Immature natural killer cell (primary cell): ENCODE measurements at regions not wholly inside any gene's neighbourhood (a gene's known extent, or its start where the extent isn't known, plus 50 kb on each side); places are given as distances from the start of the nearest gene placed in this dataset.

Experiments
- DNase-seq, 3 donors: peaks; one replicate each; pipeline ENCODE4 v3.0.0; 2022; ENCODE audit warnings: mixed read lengths in 1 of 3
- H3K27ac Mint-ChIP-seq, 6 donors: one replicate each; pipeline ENCODE4 v1.8.0; 2020; ENCODE audit warnings: mixed read lengths in 6 of 6, mild to moderate bottlenecking in 5 of 6, inconsistent platforms in 4 of 6, moderate library complexity in 3 of 6
- H3K27me3 Mint-ChIP-seq, 3 donors: one replicate each; pipeline ENCODE4 v1.8.0; 2020 to 2021; ENCODE audit warnings: low read depth in 3 of 3, mild to moderate bottlenecking in 3 of 3, mixed read lengths in 3 of 3, moderate library complexity in 3 of 3, inconsistent platforms in 1 of 3
- H3K36me3 Mint-ChIP-seq, 3 donors: one replicate each; pipeline ENCODE4 v1.8.0; 2020; ENCODE audit warnings: mixed read lengths in 3 of 3, inconsistent platforms in 2 of 3, mild to moderate bottlenecking in 2 of 3
- H3K4me1 Mint-ChIP-seq, 2 donors: one replicate each; pipeline ENCODE4 v1.8.0; 2020; ENCODE audit warnings: inconsistent platforms in 2 of 2, mild to moderate bottlenecking in 2 of 2, mixed read lengths in 2 of 2, moderate library complexity in 1 of 2
- H3K4me3 Mint-ChIP-seq, 5 donors: one replicate each; pipeline ENCODE4 v1.8.0; 2020; ENCODE audit warnings: mild to moderate bottlenecking in 5 of 5, mixed read lengths in 5 of 5, inconsistent platforms in 3 of 5, moderate library complexity in 3 of 5
- H3K9me3 Mint-ChIP-seq, 6 donors: one replicate each; pipeline ENCODE4 v1.8.0; 2020; ENCODE audit warnings: mild to moderate bottlenecking in 6 of 6, mixed read lengths in 6 of 6, inconsistent platforms in 4 of 6, moderate library complexity in 3 of 6

GRCh38 chr1:177573901-177574300 lies 396.0 kb downstream of the SEC16B start:
- H3K36me3 Mint-ChIP-seq = no peaks in the 10 kb centered on the region
- no peaks in the 10 kb centered on the region for H3K4me1 Mint-ChIP-seq
- H3K27me3 Mint-ChIP-seq = no peaks in the 10 kb centered on the region

GRCh38 chr1:177571485-177572076 lies 398.3 kb downstream of the SEC16B start:
- Mint-ChIP-seq H3K36me3 (no peaks in the 10 kb centered on the region), H3K9me3 (peaks cover 0 to 24% (median 9%) of the 10 kb centered on the region in 6 donors), H3K4me3 (no peak overlapping the region), H3K4me1 (no peaks in the 10 kb centered on the region), H3K27ac (no peak overlapping the region), H3K27me3 (peaks cover 0 to 1% (median 0%) of the 10 kb centered on the region in 3 donors)
- DNase-seq = no peak

More at GRCh38 chr1:177573901-177574300, 396.0 kb downstream of the SEC16B start:
- Mint-ChIP-seq H3K4me3 (no peak overlapping the region), H3K9me3 (peaks cover 0 to 24% (median 10%) of the 10 kb centered on the region in 6 donors), H3K27ac (no peak overlapping the region)
- DNase-seq = no peak

GRCh38 chr1:177571076-177571475 lies 398.8 kb downstream of the SEC16B start:
- Mint-ChIP-seq H3K9me3 (peaks cover 0 to 19% (median 8%) of the 10 kb centered on the region in 6 donors), H3K36me3 (no peaks in the 10 kb centered on the region), H3K4me1 (no peaks in the 10 kb centered on the region), H3K4me3 (no peak overlapping the region), H3K27ac (no peak overlapping the region), H3K27me3 (peaks cover 0 to 1% (median 0%) of the 10 kb centered on the region in 3 donors)
- DNase-seq = no peak

- no peak for DNase-seq
- Mint-ChIP-seq H3K4me3 (no peak overlapping the region), H3K4me1 (no peaks in the 10 kb centered on the region), H3K27me3 (peaks cover 0 to 1% (median 0%) of the 10 kb centered on the region in 3 donors), H3K9me3 (peaks cover 0 to 16% (median 3%) of the 10 kb centered on the region in 6 donors), H3K36me3 (no peaks in the 10 kb centered on the region), H3K27ac (no peak overlapping the region)
These were observed 398.7 kb downstream of the BRINP2 start for GRCh38 chr1:177569476-177569875.

GRCh38 chr1:177568622-177569021 lies 397.9 kb downstream of the BRINP2 start:
- DNase-seq = no peak
- Mint-ChIP-seq H3K4me3 (no peak overlapping the region), H3K27ac (no peak overlapping the region), H3K27me3 (peaks cover 0 to 1% (median 0%) of the 10 kb centered on the region in 3 donors), H3K9me3 (peaks cover 0 to 16% (median 3%) of the 10 kb centered on the region in 6 donors), H3K36me3 (no peaks in the 10 kb centered on the region), H3K4me1 (no peaks in the 10 kb centered on the region)

GRCh38 chr1:177567393-177567792 lies 396.6 kb downstream of the BRINP2 start:
- peaks cover 0 to 22% (median 3%) of the 10 kb centered on the region in 6 donors for H3K9me3 Mint-ChIP-seq
- no peak for DNase-seq
- no peaks in the 10 kb centered on the region for H3K4me1 Mint-ChIP-seq
- H3K4me3 Mint-ChIP-seq = no peak overlapping the region
- H3K27me3 Mint-ChIP-seq = peaks cover 0 to 1% (median 0%) of the 10 kb centered on the region in 3 donors
- H3K36me3 Mint-ChIP-seq = no peaks in the 10 kb centered on the region
- H3K27ac Mint-ChIP-seq = no peak overlapping the region

GRCh38 chr1:177566495-177566894 lies 395.7 kb downstream of the BRINP2 start:
- no peak overlapping the region for H3K4me3 Mint-ChIP-seq
- no peak for DNase-seq
- H3K27ac Mint-ChIP-seq = no peak overlapping the region
- H3K9me3 Mint-ChIP-seq = peaks cover 4 to 31% (median 9%) of the 10 kb centered on the region in 6 donors
- peaks cover 0 to 1% (median 0%) of the 10 kb centered on the region in 3 donors for H3K27me3 Mint-ChIP-seq
- no peaks in the 10 kb centered on the region for H3K4me1 Mint-ChIP-seq
- no peaks in the 10 kb centered on the region for H3K36me3 Mint-ChIP-seq

- no peak overlapping the region for H3K4me3 Mint-ChIP-seq
- H3K36me3 Mint-ChIP-seq = no peaks in the 10 kb centered on the region
These were observed 390.7 kb downstream of the BRINP2 start for GRCh38 chr1:177561436-177561835.

GRCh38 chr1:177558372-177558771 lies 387.6 kb downstream of the BRINP2 start:
- H3K27me3 Mint-ChIP-seq = no peaks in the 10 kb centered on the region
- H3K36me3 Mint-ChIP-seq = no peaks in the 10 kb centered on the region
- no peaks in the 10 kb centered on the region for H3K4me1 Mint-ChIP-seq
- peaks cover 10 to 62% (median 28%) of the 10 kb centered on the region in 6 donors for H3K9me3 Mint-ChIP-seq
- no peak overlapping the region for H3K27ac Mint-ChIP-seq
- H3K4me3 Mint-ChIP-seq = no peak overlapping the region
- no peak for DNase-seq

More at GRCh38 chr1:177561436-177561835, 390.7 kb downstream of the BRINP2 start:
- no peak overlapping the region for H3K27ac Mint-ChIP-seq
- H3K9me3 Mint-ChIP-seq = peaks cover 8 to 47% (median 21%) of the 10 kb centered on the region in 6 donors
- H3K27me3 Mint-ChIP-seq = no peaks in the 10 kb centered on the region
- no peak for DNase-seq
- no peaks in the 10 kb centered on the region for H3K4me1 Mint-ChIP-seq

- Mint-ChIP-seq H3K9me3 (peaks cover 4 to 66% (median 29%) of the 10 kb centered on the region in 6 donors), H3K4me1 (no peaks in the 10 kb centered on the region), H3K27me3 (no peaks in the 10 kb centered on the region), H3K4me3 (no peak overlapping the region), H3K27ac (no peak overlapping the region), H3K36me3 (no peaks in the 10 kb centered on the region)
- no peak for DNase-seq
These were observed 385.4 kb downstream of the BRINP2 start for GRCh38 chr1:177556163-177556562.

GRCh38 chr1:177547200-177547599 lies 376.4 kb downstream of the BRINP2 start:
- H3K27ac Mint-ChIP-seq = no peak overlapping the region
- DNase-seq = no peak
- H3K4me3 Mint-ChIP-seq = no peak overlapping the region
- H3K36me3 Mint-ChIP-seq = no peaks in the 10 kb centered on the region
- H3K27me3 Mint-ChIP-seq = no peaks in the 10 kb centered on the region
- H3K4me1 Mint-ChIP-seq = no peaks in the 10 kb centered on the region
- peaks cover 13 to 48% (median 19%) of the 10 kb centered on the region in 6 donors for H3K9me3 Mint-ChIP-seq

- Mint-ChIP-seq H3K9me3 (peaks cover 10 to 40% (median 20%) of the 10 kb centered on the region in 6 donors), H3K27me3 (peaks cover 0 to 1% (median 0%) of the 10 kb centered on the region in 3 donors), H3K27ac (no peak overlapping the region)
These were observed 375.6 kb downstream of the BRINP2 start for GRCh38 chr1:177546346-177546745.

GRCh38 chr1:177526201-177526600 lies 355.4 kb downstream of the BRINP2 start:
- Mint-ChIP-seq H3K36me3 (no peaks in the 10 kb centered on the region), H3K4me3 (no peak overlapping the region), H3K4me1 (no peaks in the 10 kb centered on the region), H3K27ac (no peak overlapping the region), H3K27me3 (peaks cover 0 to 4% (median 0%) of the 10 kb centered on the region in 3 donors), H3K9me3 (peaks cover 6 to 42% (median 20%) of the 10 kb centered on the region in 6 donors)
- DNase-seq = no peak

More at GRCh38 chr1:177546346-177546745, 375.6 kb downstream of the BRINP2 start:
- no peak overlapping the region for H3K4me3 Mint-ChIP-seq
- H3K36me3 Mint-ChIP-seq = no peaks in the 10 kb centered on the region
- no peak for DNase-seq
- H3K4me1 Mint-ChIP-seq = no peaks in the 10 kb centered on the region

GRCh38 chr1:177525176-177525575 lies 354.4 kb downstream of the BRINP2 start:
- no peaks in the 10 kb centered on the region for H3K36me3 Mint-ChIP-seq
- no peaks in the 10 kb centered on the region for H3K4me1 Mint-ChIP-seq
- no peak overlapping the region for H3K4me3 Mint-ChIP-seq
- H3K9me3 Mint-ChIP-seq = peaks cover 8 to 39% (median 19%) of the 10 kb centered on the region in 6 donors
- no peak for DNase-seq
- H3K27ac Mint-ChIP-seq = no peak overlapping the region
- H3K27me3 Mint-ChIP-seq = peaks cover 0 to 4% (median 0%) of the 10 kb centered on the region in 3 donors

- H3K27ac Mint-ChIP-seq = no peak overlapping the region
- no peaks in the 10 kb centered on the region for H3K36me3 Mint-ChIP-seq
- H3K4me3 Mint-ChIP-seq = no peak overlapping the region
- H3K9me3 Mint-ChIP-seq = peaks cover 2 to 35% (median 5%) of the 10 kb centered on the region in 6 donors
- peaks cover 0 to 4% (median 0%) of the 10 kb centered on the region in 3 donors for H3K27me3 Mint-ChIP-seq
- no peak for DNase-seq
- no peaks in the 10 kb centered on the region for H3K4me1 Mint-ChIP-seq
These were observed 346.8 kb downstream of the BRINP2 start for GRCh38 chr1:177517546-177517945.
